ENCODE measurements at regions not wholly inside any gene's neighbourhood (a gene's known extent, or its start where the extent isn't known, plus 50 kb on each side); places are given as distances from the start of the nearest gene placed in this dataset.

DNA sequence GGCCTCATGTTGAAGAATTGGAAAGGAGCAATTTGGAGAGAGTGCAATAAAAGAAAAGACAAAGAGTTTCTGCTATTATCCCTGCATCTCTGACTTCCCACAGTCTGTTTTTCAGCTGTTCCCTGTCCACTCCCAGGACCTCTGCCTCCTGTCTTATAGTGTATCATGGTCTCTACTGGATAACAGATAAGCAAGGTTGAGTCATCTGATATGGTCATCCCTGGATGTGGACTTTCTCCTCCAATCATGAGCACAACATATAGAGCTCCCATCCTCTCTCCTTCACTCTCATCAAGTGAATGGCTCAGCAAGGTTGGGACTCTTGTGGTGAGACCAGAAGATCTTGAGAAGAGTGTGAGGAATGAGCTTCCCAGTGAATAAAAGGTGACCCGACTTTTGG, 123.1 kb downstream of the PLCE1 start:
- TF ChIP-seq, protein P1, sequence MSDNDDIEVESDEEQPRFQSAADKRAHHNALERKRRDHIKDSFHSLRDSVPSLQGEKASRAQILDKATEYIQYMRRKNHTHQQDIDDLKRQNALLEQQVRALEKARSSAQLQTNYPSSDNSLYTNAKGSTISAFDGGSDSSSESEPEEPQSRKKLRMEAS (IDR thresholded peaks at IDR 0.05; ENCODE audit: low read depth) = no peak
- TF ChIP-seq, protein P2, sequence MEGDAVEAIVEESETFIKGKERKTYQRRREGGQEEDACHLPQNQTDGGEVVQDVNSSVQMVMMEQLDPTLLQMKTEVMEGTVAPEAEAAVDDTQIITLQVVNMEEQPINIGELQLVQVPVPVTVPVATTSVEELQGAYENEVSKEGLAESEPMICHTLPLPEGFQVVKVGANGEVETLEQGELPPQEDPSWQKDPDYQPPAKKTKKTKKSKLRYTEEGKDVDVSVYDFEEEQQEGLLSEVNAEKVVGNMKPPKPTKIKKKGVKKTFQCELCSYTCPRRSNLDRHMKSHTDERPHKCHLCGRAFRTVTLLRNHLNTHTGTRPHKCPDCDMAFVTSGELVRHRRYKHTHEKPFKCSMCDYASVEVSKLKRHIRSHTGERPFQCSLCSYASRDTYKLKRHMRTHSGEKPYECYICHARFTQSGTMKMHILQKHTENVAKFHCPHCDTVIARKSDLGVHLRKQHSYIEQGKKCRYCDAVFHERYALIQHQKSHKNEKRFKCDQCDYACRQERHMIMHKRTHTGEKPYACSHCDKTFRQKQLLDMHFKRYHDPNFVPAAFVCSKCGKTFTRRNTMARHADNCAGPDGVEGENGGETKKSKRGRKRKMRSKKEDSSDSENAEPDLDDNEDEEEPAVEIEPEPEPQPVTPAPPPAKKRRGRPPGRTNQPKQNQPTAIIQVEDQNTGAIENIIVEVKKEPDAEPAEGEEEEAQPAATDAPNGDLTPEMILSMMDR (IDR thresholded peaks at IDR 0.05) = no peak
- TF ChIP-seq, protein P3, sequence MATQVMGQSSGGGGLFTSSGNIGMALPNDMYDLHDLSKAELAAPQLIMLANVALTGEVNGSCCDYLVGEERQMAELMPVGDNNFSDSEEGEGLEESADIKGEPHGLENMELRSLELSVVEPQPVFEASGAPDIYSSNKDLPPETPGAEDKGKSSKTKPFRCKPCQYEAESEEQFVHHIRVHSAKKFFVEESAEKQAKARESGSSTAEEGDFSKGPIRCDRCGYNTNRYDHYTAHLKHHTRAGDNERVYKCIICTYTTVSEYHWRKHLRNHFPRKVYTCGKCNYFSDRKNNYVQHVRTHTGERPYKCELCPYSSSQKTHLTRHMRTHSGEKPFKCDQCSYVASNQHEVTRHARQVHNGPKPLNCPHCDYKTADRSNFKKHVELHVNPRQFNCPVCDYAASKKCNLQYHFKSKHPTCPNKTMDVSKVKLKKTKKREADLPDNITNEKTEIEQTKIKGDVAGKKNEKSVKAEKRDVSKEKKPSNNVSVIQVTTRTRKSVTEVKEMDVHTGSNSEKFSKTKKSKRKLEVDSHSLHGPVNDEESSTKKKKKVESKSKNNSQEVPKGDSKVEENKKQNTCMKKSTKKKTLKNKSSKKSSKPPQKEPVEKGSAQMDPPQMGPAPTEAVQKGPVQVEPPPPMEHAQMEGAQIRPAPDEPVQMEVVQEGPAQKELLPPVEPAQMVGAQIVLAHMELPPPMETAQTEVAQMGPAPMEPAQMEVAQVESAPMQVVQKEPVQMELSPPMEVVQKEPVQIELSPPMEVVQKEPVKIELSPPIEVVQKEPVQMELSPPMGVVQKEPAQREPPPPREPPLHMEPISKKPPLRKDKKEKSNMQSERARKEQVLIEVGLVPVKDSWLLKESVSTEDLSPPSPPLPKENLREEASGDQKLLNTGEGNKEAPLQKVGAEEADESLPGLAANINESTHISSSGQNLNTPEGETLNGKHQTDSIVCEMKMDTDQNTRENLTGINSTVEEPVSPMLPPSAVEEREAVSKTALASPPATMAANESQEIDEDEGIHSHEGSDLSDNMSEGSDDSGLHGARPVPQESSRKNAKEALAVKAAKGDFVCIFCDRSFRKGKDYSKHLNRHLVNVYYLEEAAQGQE (IDR thresholded peaks at IDR 0.05; ENCODE audit: low read depth, low read length) = no peak
- no peak for TF ChIP-seq RCOR1 (IDR thresholded peaks at IDR 0.05; ENCODE audit: low read length)
- TF ChIP-seq TAF1 (IDR thresholded peaks at IDR 0.05; ENCODE audit: borderline replicate concordance, low read depth, low read length) = no peak
- no peak for TF ChIP-seq GABPA (IDR thresholded peaks at IDR 0.05; ENCODE audit: low read depth)
- TF ChIP-seq EP300 (IDR thresholded peaks at IDR 0.05; ENCODE audit: borderline replicate concordance in 1 of 2, low read depth in 1 of 2, low read length in 1 of 2) = no peak
- TF ChIP-seq, protein P4, sequence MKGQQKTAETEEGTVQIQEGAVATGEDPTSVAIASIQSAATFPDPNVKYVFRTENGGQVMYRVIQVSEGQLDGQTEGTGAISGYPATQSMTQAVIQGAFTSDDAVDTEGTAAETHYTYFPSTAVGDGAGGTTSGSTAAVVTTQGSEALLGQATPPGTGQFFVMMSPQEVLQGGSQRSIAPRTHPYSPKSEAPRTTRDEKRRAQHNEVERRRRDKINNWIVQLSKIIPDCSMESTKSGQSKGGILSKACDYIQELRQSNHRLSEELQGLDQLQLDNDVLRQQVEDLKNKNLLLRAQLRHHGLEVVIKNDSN (IDR thresholded peaks at IDR 0.05; ENCODE audit: borderline replicate concordance, low read depth) = no peak
- no peak for TF ChIP-seq POLR2AphosphoS5 (IDR thresholded peaks at IDR 0.05; ENCODE audit: low read depth, low read length)
- TF ChIP-seq, protein P5, sequence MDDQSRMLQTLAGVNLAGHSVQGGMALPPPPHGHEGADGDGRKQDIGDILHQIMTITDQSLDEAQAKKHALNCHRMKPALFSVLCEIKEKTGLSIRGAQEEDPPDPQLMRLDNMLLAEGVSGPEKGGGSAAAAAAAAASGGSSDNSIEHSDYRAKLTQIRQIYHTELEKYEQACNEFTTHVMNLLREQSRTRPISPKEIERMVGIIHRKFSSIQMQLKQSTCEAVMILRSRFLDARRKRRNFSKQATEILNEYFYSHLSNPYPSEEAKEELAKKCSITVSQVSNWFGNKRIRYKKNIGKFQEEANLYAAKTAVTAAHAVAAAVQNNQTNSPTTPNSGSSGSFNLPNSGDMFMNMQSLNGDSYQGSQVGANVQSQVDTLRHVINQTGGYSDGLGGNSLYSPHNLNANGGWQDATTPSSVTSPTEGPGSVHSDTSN (IDR thresholded peaks at IDR 0.05) = no peak
- TF ChIP-seq TEAD4 (IDR thresholded peaks at IDR 0.05; ENCODE audit: borderline replicate concordance, insufficient read depth) = no peak
- TF ChIP-seq EZH2phosphoT487 (IDR thresholded peaks at IDR 0.05; ENCODE audit: borderline replicate concordance, low read depth) = no peak
- no peak for TF ChIP-seq SMC3 (IDR thresholded peaks at IDR 0.05; ENCODE audit: low read depth, low read length)
- no peak for TF ChIP-seq TCF12 (IDR thresholded peaks at IDR 0.05)
